UCSD-AML1 (cell line): ENCODE measurements at regions not wholly inside any gene's neighbourhood (a gene's known extent, or its start where the extent isn't known, plus 50 kb on each side); places are given as distances from the start of the nearest gene placed in this dataset.

Experiments
- DNase-seq: peaks from one replicate; lab custom pipeline; 2025; ENCODE audit not compliant: unreplicated experiment; lab: John Stamatoyannopoulos, UW

- no peak for DNase-seq
These were observed 197.1 kb upstream of the RPL38 start for GRCh38 chr17:74006371-74006770.

DNA sequence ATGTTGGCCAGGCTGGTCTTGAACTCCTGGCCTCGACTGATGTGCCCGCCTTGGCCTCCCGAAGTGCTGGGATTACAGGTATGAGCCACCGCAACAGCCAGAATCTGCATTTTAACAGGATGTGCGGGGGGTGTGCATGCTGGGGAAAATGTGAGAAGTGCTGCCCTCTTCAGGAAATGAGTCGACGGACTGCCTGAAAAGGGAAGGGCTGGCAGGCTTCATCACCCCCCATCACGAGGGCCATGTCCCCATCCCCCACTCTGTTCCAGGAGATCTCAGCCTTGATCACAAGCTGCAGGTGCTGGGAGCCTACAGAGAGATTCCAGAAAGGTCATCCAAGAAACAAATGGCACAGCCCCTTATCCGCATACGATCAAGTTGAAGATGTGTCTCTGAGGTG lies 195.3 kb upstream of the RPL38 start:
- DNase-seq: peak; percentile 30

- DNase-seq: no peak
These were observed 194.3 kb upstream of the RPL38 start for GRCh38 chr17:74009056-74009625.

GRCh38 chr17:74010903-74011302 lies 192.6 kb upstream of the RPL38 start:
- DNase-seq: no peak

DNA sequence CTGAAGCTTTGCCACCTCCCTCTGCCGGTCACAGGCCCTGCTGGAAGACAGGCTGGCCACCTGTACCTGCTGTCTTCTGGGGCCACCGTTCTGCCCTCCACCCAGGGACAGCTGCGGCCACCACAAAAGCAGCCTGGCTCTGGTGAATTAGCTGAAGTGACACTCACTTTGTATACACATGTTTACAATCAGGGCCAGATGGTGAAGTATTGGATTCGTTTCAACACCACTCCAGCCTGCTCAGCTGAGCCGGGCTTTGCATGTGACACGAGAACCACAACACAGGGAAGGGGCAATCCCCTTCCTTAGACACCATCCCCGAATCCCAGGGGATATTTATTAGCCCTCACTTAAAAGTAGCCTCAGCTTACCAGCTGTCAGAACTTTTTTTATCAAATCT lies 191.5 kb upstream of the RPL38 start:
- DNase-seq: no peak

DNA sequence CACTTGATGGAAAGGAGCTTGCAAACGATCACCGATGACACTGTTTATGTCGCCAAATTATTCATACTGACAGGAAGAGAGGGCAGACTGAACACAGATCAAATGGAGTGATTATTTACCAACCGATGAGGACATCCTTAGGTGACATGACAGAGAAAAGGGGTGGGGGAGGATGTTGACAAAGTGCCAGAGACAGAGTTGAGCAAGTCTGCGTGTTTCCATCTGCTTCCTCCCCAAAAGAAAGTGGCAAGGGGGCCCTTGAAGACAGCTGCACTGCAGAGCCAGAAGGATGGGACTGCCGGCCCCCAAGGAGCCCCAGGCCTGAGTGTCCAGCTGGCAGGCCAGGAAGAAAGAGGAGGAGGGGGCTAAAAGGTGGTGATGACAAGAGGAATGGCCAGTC lies 191.0 kb upstream of the RPL38 start:
- DNase-seq: no peak

- no peak for DNase-seq
These were observed 188.2 kb upstream of the RPL38 start for GRCh38 chr17:74015316-74015715.

GRCh38 chr17:74015990-74016389 lies 187.5 kb upstream of the RPL38 start:
- no peak for DNase-seq

DNA sequence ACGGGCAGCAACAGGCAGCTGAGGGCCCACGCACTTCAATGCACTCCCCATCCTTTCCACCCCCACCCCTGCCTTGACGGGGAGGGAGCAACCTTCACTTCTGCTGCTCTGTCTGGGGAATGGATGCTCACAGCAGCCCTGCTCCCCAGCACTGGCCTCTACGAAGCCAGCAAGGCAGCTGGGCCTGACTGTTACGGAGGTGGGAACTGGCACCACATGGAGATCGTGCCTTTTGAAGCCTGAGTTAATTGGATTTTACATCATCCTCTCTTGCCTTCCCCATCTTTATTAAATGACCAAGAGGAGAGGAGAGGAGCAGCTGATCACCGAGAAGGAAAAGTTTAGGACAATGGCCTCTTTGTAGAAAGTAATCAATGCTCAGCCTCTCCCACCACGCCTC lies 187.0 kb upstream of the RPL38 start:
- no peak for DNase-seq

DNA sequence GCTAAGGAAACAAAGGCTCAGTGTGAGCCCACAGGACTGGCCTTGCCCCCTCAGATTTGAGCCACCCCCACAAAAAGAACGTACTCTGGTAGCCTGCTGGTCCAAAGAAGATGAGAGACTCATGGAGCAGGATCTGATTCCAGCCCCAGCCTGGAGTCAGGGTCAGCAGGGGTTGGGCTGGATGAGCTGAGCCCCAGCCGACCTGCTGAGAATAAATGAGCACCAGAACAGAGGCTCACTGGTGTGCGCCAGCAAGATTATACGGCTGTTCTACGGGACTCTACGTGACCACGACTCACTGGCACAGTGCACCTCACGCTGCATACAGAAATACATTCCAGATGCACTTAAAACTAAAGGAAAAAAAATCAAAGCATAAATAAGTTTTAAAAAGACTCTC lies 186.0 kb upstream of the RPL38 start:
- DNase-seq: no peak

DNA sequence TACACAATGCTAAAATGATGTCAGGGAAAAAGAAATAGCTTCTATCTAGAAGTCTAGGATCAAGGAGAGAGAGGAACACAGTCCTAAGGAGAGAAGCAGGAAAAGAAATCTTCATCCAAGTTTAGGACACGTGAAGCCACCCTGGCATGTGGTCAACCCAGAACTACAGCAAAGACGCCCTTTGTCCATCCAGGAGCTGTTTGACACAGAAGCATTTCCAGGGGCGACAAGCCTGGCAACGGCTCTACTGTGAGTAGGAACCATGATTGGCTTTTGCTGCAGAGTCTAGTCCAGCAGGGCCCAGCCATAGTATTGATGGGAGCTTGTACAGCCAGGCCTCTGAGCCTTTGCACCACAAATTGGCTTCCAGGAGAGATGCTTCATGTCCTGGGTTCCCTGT lies 185.4 kb upstream of the RPL38 start:
- DNase-seq: no peak

GRCh38 chr17:74019271-74019670 lies 184.2 kb upstream of the RPL38 start:
- no peak for DNase-seq

DNA sequence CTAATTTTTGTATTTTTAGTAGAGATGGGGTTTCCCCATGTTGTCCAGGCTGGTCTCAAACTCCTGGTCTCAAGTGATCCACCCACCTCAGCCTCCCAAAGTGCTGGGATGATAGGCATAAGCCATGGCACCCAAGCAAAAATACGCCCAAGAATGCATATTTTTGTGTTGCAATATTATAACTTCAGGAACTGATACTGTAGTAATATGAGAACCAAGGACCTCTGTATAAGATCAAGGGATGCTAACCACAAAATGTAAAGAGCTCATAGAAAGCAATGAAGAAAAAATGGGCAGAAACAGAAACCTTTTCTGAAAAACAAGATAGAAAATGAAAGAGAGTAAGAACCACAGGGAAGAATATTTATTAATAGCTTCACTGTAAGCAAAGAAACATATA lies 183.6 kb upstream of the RPL38 start:
- DNase-seq: no peak

DNA sequence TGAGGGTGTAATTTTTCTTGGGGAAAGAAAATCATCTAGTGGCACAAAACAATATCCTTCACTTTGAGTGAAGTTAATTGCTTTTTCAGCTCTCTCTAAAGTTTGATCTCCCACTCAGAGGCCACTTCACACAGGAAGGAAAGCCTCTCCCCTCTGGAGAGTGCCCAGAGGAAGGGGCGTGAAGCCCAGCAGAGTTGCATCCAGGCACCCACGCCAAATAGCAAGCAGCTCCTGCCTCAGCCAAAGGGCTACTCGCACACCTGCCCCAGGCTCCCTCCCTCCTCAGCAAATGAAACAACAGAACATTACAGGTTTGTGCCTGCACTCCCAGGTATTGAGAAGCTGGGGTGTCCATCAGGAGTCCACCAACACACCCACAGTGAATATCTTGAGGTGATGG lies 183.0 kb upstream of the RPL38 start:
- no peak for DNase-seq

DNA sequence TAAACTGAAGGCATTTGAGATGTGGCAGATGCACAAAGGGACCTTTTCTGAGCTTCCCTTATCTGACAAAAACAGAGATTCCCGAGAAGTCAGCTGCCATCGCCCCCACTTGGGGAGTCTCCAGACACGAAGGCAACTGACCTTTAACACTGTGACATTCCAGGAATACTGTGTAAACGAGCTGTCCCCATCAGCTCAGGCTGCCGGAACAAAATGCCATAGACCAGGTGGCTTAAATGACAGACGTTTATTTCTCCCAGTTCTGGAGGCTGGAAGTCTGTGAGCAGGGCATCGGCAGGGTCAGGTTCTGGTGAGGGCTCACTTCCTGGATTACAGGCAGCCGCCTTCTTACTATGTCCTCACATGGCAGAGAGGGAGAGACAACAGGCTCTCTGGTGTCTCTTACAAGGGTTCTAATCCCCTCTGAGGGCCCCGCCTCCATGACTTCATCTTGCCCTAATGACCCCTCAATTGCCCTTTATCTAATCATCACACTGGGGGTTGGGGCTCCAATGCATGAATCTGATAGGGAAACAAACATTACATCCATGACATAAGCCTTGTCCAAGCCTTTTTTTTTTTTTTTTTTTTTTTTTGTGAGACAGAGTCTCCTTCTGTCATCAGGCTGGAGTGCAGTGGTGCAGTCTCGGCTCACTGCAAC lies 178.5 kb upstream of the RPL38 start:
- DNase-seq: no peak

DNA sequence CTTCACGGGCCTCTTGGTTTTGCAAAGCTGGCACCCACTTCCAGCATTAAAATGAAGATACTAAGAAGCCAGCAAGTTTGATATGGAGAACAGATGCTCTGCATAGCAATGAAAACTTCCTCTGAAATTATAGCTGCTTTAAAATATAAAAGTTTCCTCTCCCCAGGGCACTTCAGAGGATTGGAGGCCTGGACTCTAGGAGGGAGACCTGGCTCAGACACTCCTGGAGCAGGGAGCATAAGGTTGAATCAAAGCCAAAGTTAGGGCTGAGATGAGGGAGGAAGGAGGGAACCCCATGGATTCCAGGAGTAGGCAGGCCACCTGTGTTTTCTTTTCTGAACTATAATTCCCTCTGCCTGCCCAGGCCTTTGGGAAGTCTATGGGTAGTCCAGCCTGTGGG lies 176.0 kb upstream of the RPL38 start:
- no peak for DNase-seq

- no peak for DNase-seq
These were observed 174.9 kb upstream of the RPL38 start for GRCh38 chr17:74028354-74029116.

- DNase-seq: no peak
These were observed 172.0 kb upstream of the RPL38 start for GRCh38 chr17:74031316-74032090.

DNA sequence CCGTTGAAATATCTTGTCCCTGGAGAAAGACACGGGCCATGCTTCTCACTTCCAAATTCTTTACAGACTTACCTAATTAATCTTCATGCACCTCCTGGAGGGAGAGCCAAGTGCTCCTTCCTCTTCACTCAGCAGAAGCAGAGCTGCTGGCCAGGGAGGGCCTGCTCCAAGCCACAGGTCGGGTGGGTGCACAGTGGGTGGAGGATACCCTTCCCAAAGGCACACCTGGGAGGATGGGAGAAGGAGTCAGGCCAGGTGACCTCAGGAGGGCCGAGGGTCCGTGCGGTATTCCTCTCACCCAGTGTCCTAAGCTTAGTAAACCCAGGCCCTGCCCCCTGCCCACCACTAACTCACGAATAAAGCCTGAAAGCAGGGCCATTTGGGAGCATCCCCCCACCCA lies 171.3 kb upstream of the RPL38 start:
- DNase-seq: no peak

GRCh38 chr17:74037320-74037719 lies 166.2 kb upstream of the RPL38 start:
- DNase-seq: no peak

DNA sequence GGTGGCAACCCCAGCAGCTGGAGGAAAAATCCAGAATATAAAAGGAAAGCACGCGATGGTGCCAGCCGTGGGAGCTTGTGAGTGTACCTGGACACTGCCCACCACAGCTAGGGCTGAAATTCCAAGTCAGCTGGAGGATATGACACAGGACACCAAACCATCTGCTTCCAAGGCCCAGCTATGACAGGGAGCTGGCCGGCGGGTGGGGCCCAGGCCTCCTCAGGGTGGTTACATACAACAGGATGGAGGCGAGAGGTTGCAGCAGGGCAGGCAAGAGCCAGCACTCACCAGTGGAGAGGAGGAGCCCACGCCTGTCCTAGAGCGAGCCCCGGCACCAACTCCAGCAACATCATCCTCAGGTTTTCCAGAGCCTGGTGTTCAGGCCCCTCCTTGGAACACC lies 163.2 kb upstream of the RPL38 start:
- DNase-seq: no peak

DNA sequence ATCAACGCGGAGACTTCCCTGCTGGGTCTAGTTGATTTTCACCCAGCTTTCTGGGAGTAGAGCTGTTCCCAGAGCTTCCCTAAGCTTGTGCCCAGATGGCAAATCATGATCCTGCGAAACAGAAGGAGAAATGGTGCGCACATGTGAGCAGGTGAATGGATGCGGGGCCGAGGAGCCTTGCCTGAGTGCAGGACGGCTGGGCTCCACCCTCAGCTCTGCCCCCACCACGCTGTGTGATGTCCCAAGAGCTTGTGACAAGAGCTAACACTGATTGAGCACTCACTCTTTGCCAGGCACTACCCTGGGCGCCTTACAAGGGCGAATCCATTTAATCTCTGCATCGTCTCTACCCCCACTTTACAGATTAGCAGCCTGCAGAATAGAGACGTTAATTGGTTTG lies 162.7 kb upstream of the RPL38 start:
- DNase-seq: no peak
